ENCODE measurements at regions not wholly inside any gene's neighbourhood (a gene's known extent, or its start where the extent isn't known, plus 50 kb on each side); places are given as distances from the start of the nearest gene placed in this dataset.

DNA sequence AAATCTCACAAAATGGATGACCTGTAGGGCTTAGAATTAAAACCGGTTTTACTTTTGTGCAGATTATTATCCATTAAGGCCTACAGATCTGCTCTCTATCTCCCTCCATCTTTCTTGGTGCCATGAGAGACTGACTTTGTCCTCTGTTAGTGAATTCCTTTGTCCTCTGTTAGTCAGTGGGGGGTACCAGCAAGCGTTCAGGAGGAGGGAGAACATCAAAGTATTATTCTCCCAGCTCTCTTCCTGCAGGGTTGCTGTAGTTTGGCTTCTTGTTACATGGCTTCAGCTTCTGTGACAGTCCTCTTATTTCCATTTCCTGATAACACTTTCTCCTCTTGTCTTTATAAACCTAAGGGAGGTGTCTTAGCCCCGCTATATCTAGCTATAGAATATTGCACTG is 850.5 kb upstream of the SEMA6A start:
- no peak overlapping the region for H3K4me3 Mint-ChIP-seq
- 56% methylated on average over 2 of the region's 3 CpGs for WGBS (ENCODE audit: insufficient coverage)
- H3K4me1 Mint-ChIP-seq: no peaks in the 10 kb centered on the region
- intact Hi-C loops (cut with micrococcal nuclease): no loop called here
- H3K27me3 ChIP-seq (ENCODE audit: control insufficient read depth, insufficient read depth, low read length): no peaks in the 10 kb centered on the region
- H3K27ac ChIP-seq (ENCODE audit: low read length): no peak overlapping the region
- no peak overlapping the region for H3K27ac Mint-ChIP-seq
- no peaks in the 10 kb centered on the region for H3K27me3 Mint-ChIP-seq (ENCODE audit: low read depth in 2 of 2)
- no peak overlapping the region for H3K4me3 ChIP-seq (ENCODE audit: low read length)
- H3K9me3 Mint-ChIP-seq: peaks cover 18 to 20% of the 10 kb centered on the region in 2 donors
- ATAC-seq: no peak
- no peaks in the 10 kb centered on the region for H3K4me1 ChIP-seq (ENCODE audit: control insufficient read depth, insufficient read depth, low read length)
- TF ChIP-seq, protein P1, sequence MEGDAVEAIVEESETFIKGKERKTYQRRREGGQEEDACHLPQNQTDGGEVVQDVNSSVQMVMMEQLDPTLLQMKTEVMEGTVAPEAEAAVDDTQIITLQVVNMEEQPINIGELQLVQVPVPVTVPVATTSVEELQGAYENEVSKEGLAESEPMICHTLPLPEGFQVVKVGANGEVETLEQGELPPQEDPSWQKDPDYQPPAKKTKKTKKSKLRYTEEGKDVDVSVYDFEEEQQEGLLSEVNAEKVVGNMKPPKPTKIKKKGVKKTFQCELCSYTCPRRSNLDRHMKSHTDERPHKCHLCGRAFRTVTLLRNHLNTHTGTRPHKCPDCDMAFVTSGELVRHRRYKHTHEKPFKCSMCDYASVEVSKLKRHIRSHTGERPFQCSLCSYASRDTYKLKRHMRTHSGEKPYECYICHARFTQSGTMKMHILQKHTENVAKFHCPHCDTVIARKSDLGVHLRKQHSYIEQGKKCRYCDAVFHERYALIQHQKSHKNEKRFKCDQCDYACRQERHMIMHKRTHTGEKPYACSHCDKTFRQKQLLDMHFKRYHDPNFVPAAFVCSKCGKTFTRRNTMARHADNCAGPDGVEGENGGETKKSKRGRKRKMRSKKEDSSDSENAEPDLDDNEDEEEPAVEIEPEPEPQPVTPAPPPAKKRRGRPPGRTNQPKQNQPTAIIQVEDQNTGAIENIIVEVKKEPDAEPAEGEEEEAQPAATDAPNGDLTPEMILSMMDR (IDR thresholded peaks at IDR 0.05): no peak
- H3K36me3 ChIP-seq (ENCODE audit: control insufficient read depth, insufficient read depth, low read length): no peaks in the 10 kb centered on the region
- no peaks in the 10 kb centered on the region for H3K9me3 ChIP-seq (ENCODE audit: control insufficient read depth, insufficient read depth, low read length)
- DNase-seq: no peak
- H3K36me3 Mint-ChIP-seq: peaks cover 9% of the 10 kb centered on the region

DNA sequence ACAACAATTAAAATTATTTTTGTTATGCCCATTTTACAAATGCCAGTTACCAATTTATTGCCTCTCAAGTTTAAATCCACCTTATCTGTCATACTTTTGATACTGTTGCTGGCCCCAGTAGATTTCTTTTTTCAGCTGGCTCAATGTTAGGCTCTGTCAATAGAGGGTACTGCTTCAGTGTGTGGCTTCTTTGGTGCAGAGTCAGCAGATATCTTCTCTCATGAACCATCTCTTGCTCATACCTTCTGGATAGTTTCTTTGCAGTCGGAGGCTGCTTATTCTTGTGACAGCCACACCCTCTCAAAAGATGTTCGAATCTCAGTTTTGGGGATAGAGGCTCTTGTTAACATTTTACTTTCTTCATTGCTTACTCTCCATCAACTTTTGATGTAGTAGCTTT is 849.9 kb upstream of the SEMA6A start:
- no peaks in the 10 kb centered on the region for H3K4me1 Mint-ChIP-seq
- DNase-seq: no peak
- H3K4me1 ChIP-seq (ENCODE audit: control insufficient read depth, insufficient read depth, low read length): no peaks in the 10 kb centered on the region
- peaks cover 9% of the 10 kb centered on the region for H3K36me3 Mint-ChIP-seq
- no peaks in the 10 kb centered on the region for H3K27me3 ChIP-seq (ENCODE audit: control insufficient read depth, insufficient read depth, low read length)
- TF ChIP-seq, protein P1 (IDR thresholded peaks at IDR 0.05): no peak
- no peak overlapping the region for H3K4me3 ChIP-seq (ENCODE audit: low read length)
- H3K36me3 ChIP-seq (ENCODE audit: control insufficient read depth, insufficient read depth, low read length): no peaks in the 10 kb centered on the region
- ATAC-seq: no peak
- no peaks in the 10 kb centered on the region for H3K27me3 Mint-ChIP-seq (ENCODE audit: low read depth in 2 of 2)
- no peak overlapping the region for H3K27ac ChIP-seq (ENCODE audit: low read length)
- no peak overlapping the region for H3K4me3 Mint-ChIP-seq
- H3K9me3 ChIP-seq (ENCODE audit: control insufficient read depth, insufficient read depth, low read length): no peaks in the 10 kb centered on the region
- H3K9me3 Mint-ChIP-seq: peaks cover 18% of the 10 kb centered on the region in 2 donors
- intact Hi-C loops (cut with micrococcal nuclease): no loop called here
- WGBS (ENCODE audit: insufficient coverage): no CpG with 5 or more reads among the region's 2 CpGs
- no peak overlapping the region for H3K27ac Mint-ChIP-seq

DNA sequence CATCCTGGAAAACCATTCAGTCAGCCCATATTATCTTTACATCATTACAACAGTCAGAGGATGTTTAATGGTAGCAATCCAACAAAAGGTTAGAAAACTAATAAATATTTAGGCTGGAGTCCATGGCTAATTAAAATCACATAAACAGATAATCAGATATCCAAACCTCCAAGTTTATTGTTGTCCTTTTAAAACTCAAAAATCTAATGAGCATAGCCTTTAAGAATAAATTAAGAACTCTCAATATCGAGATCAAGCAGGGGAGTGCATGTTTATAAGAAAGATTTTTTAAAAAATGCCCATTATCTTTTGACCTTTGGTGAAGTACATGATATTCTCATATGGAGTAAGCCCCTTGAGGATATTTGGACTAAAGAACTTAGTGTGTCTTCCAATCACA is 842.9 kb upstream of the SEMA6A start:
- no peaks in the 10 kb centered on the region for H3K27me3 Mint-ChIP-seq (ENCODE audit: low read depth in 2 of 2)
- intact Hi-C loops (cut with micrococcal nuclease): no loop called here
- H3K27ac ChIP-seq (ENCODE audit: low read length): no peak overlapping the region

DNA sequence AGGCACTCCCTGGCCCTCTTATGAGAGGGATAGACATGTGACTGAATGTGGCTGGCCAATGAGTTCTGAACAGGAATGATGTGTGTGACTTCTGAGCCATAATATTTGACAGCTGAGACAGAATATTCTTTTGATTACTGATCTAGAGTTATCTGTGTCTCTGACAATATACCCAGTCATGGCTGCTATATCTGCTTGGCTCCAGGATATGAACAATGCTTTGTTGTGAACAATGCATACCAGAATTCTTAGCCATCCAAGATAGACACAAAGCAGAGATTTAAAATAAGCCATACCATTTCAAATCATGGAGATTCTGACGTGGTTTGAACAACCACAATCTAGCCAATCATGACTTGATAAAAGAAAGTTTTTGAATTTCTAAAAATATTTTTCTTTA is 840.3 kb upstream of the SEMA6A start:
- Histone ChIP-seq H3K27me3 (ENCODE audit: control insufficient read depth, insufficient read depth, low read length) (no peaks in the 10 kb centered on the region), H3K9me3 (ENCODE audit: control insufficient read depth, insufficient read depth, low read length) (no peaks in the 10 kb centered on the region), H3K4me3 (ENCODE audit: low read length) (no peak overlapping the region), H3K27ac (ENCODE audit: low read length) (no peak overlapping the region), H3K36me3 (ENCODE audit: control insufficient read depth, insufficient read depth, low read length) (no peaks in the 10 kb centered on the region), H3K4me1 (ENCODE audit: control insufficient read depth, insufficient read depth, low read length) (no peaks in the 10 kb centered on the region)
- Mint-ChIP-seq H3K27me3 (ENCODE audit: low read depth in 2 of 2) (no peaks in the 10 kb centered on the region), H3K9me3 (peaks cover 3 to 6% of the 10 kb centered on the region in 2 donors), H3K4me1 (no peaks in the 10 kb centered on the region), H3K27ac (no peak overlapping the region), H3K36me3 (no peaks in the 10 kb centered on the region), H3K4me3 (no peak overlapping the region)
- ATAC-seq (no peak), DNase-seq (no peak)
- WGBS (ENCODE audit: insufficient coverage): no CpG with 5 or more reads among the region's 1 CpG
- intact Hi-C loops (cut with micrococcal nuclease): no loop called here
- TF ChIP-seq, protein P1 (IDR thresholded peaks at IDR 0.05): no peak

More for the DNA sequence above, 842.9 kb upstream of the SEMA6A start:
- Mint-ChIP-seq H3K36me3 (peaks cover 9% of the 10 kb centered on the region), H3K4me3 (no peak overlapping the region), H3K9me3 (peaks cover 8 to 12% of the 10 kb centered on the region in 2 donors), H3K4me1 (no peaks in the 10 kb centered on the region), H3K27ac (no peak overlapping the region)
- DNase-seq (no peak), ATAC-seq (no peak)
- H3K9me3 ChIP-seq (ENCODE audit: control insufficient read depth, insufficient read depth, low read length): no peaks in the 10 kb centered on the region
- no peak overlapping the region for H3K4me3 ChIP-seq (ENCODE audit: low read length)
- H3K27me3 ChIP-seq (ENCODE audit: control insufficient read depth, insufficient read depth, low read length): no peaks in the 10 kb centered on the region
- no peaks in the 10 kb centered on the region for H3K4me1 ChIP-seq (ENCODE audit: control insufficient read depth, insufficient read depth, low read length)
- TF ChIP-seq, protein P1 (IDR thresholded peaks at IDR 0.05): no peak
- WGBS (ENCODE audit: insufficient coverage): no CpG with 5 or more reads among the region's 1 CpG
- H3K36me3 ChIP-seq (ENCODE audit: control insufficient read depth, insufficient read depth, low read length): no peaks in the 10 kb centered on the region
